IMR-90 (cell line): ENCODE measurements at regions not wholly inside any gene's neighbourhood (a gene's known extent, or its start where the extent isn't known, plus 50 kb on each side); places are given as distances from the start of the nearest gene placed in this dataset.

Experiments
- BHLHE40 ChIP-seq: fragments of 150-350 bp; IDR thresholded peaks from 2 replicates; pipeline ENCODE4 v1.6.1; 2016; ENCODE audit warnings: mild to moderate bottlenecking, low read depth, low read length
- CEBPB ChIP-seq: IDR thresholded peaks from 2 replicates; pipeline ENCODE4 v1.6.1; 2012; ENCODE audit warnings: low read depth, low read length, improper control_type of control experiment
- CHD1 ChIP-seq: IDR thresholded peaks from 2 replicates; pipeline ENCODE4 v1.6.1; 2012; ENCODE audit warnings: low read depth, low read length, improper control_type of control experiment
- MXI1 ChIP-seq: IDR thresholded peaks from 2 replicates; pipeline ENCODE4 v1.6.1; 2012; ENCODE audit warnings: low read depth, mild to moderate bottlenecking, low read length, moderate library complexity, borderline replicate concordance
- POLR2A ChIP-seq: IDR thresholded peaks from 2 replicates; pipeline ENCODE4 v1.6.1; 2012; ENCODE audit warnings: mild to moderate bottlenecking, low read depth, low read length
- RAD21 ChIP-seq: IDR thresholded peaks from 2 replicates; pipeline ENCODE4 v1.6.1; 2012; ENCODE audit warnings: low read length, improper control_type of control experiment
- RCOR1 ChIP-seq: IDR thresholded peaks from 2 replicates; pipeline ENCODE4 v1.6.1; 2012; ENCODE audit warnings: mild to moderate bottlenecking, low read length, improper control_type of control experiment; ENCODE audit not compliant: insufficient replicate concordance
- RFX5 ChIP-seq: IDR thresholded peaks from 2 replicates; pipeline ENCODE4 v1.8.0; 2012; ENCODE audit warnings: low read depth, mild to moderate bottlenecking, low read length, moderate library complexity
- SMC3 ChIP-seq: fragments of 150-350 bp; IDR thresholded peaks from 2 replicates; pipeline ENCODE4 v1.6.1; 2016; ENCODE audit warnings: low read depth, mild to moderate bottlenecking, antibody characterized with exemption, low read length, moderate library complexity
- TF ChIP-seq, protein P1 (sequence below): fragments of 150-350 bp; IDR thresholded peaks from 2 replicates; pipeline ENCODE4 v1.6.1; 2016; ENCODE audit warnings: low read depth, mild to moderate bottlenecking, low read length, moderate library complexity, borderline replicate concordance
- TF ChIP-seq, protein P2 (sequence below): conservative IDR thresholded peaks from 2 replicates; pipeline ENCODE4 v1.5.1; 2012; ENCODE audit warnings: mild to moderate bottlenecking, low read depth, low read length, improper control_type of control experiment

DNA sequence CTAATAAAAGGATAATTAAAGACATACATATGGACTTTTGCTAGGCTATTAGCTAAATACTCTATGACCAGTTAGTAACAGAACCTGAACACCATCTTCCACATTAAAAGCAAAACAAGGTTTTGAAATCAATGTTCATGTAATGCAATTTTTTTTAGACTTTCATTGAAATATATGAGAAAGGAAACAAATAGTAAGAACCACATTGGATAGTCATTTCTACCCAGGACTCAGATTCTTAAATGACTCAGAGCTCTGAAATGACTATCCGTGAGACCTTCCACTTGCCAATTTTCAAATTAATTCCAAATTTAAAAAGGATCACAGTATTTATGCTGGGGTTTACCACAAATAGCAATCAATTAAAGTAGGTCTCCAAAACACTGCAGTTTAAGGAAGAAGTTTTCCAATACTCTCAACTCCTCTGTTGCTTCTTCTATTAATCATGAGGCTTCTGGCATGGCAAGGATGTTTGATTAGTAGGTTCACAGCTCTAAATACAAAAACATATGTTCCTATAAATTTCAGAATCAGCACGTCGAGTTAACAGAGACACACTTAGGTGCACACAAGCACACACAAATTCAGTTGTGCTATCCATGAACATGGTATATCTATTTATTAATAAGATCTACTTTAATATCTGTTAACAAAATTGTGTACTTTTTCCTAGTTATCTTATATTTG lies 841.0 kb downstream of the RNF144A start:
- no peak for TF ChIP-seq SMC3
- TF ChIP-seq POLR2A = no peak
- TF ChIP-seq, protein P1, sequence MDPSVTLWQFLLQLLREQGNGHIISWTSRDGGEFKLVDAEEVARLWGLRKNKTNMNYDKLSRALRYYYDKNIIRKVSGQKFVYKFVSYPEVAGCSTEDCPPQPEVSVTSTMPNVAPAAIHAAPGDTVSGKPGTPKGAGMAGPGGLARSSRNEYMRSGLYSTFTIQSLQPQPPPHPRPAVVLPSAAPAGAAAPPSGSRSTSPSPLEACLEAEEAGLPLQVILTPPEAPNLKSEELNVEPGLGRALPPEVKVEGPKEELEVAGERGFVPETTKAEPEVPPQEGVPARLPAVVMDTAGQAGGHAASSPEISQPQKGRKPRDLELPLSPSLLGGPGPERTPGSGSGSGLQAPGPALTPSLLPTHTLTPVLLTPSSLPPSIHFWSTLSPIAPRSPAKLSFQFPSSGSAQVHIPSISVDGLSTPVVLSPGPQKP = no peak
- TF ChIP-seq, protein P2, sequence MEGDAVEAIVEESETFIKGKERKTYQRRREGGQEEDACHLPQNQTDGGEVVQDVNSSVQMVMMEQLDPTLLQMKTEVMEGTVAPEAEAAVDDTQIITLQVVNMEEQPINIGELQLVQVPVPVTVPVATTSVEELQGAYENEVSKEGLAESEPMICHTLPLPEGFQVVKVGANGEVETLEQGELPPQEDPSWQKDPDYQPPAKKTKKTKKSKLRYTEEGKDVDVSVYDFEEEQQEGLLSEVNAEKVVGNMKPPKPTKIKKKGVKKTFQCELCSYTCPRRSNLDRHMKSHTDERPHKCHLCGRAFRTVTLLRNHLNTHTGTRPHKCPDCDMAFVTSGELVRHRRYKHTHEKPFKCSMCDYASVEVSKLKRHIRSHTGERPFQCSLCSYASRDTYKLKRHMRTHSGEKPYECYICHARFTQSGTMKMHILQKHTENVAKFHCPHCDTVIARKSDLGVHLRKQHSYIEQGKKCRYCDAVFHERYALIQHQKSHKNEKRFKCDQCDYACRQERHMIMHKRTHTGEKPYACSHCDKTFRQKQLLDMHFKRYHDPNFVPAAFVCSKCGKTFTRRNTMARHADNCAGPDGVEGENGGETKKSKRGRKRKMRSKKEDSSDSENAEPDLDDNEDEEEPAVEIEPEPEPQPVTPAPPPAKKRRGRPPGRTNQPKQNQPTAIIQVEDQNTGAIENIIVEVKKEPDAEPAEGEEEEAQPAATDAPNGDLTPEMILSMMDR = no peak
- TF ChIP-seq BHLHE40 = no peak
- TF ChIP-seq MXI1 = no peak
- no peak for TF ChIP-seq CEBPB
- TF ChIP-seq RAD21 = no peak
- TF ChIP-seq RCOR1 = no peak
- TF ChIP-seq CHD1 = no peak
- no peak for TF ChIP-seq RFX5
